ENCODE measurements at regions not wholly inside any gene's neighbourhood (a gene's known extent, or its start where the extent isn't known, plus 50 kb on each side); places are given as distances from the start of the nearest gene placed in this dataset.

DNA sequence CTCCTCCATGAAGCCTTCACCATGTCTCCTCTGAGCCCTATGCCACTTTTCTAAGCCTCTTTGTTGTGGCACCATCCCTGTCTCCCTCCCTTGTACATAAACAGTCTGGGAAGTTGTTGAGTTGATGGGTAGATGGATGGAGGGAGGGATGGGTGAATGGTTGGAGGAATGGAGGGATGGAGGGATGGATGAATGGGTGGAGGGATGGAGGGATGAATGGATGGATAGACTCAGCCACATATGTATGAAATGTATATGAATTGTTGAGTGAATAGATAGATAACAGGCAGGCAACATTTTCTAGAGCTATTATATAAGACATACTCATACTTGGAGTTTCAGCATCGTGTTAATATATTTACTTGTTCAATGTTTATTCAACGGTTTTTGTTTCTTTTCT is 58.3 kb upstream of the HES1 start:
- TF ChIP-seq POLR2A (IDR thresholded peaks at IDR 0.05; ENCODE audit: low read depth, low read length) (no peak), TAF1 (IDR thresholded peaks at IDR 0.05; ENCODE audit: borderline replicate concordance, low read depth, low read length) (no peak)

All from GM12892 (cell line).